IMR-90 (cell line): ENCODE measurements at regions not wholly inside any gene's neighbourhood (a gene's known extent, or its start where the extent isn't known, plus 50 kb on each side); places are given as distances from the start of the nearest gene placed in this dataset.
"Not testable (repeated sequence)": the region's sequence is repeated elsewhere in the genome, so short reads cannot be mapped to it uniquely, and the experiment has no call there.

Source experiments
- ATAC-seq: fragments of 200-7000 bp; cut with Tn5 transposase; 2 replicates; pipeline ENCODE4 v1.9.1; 2020; ENCODE audit warnings: low read depth, mild to moderate bottlenecking, moderate library complexity
- BruUV-seq: library from RNA; stranded (reverse); fragments of 400-500 nt; replicated peaks from 2 replicates; lab custom pipeline; 2021; lab: Mats Ljungman, UMichigan
- CTCF ChIA-PET: fragments of 300-600 bp; formaldehyde crosslinking; extraction: SDS; loops from one replicate; lab custom pipeline; 2021; ENCODE audit warnings: antibody characterized with exemption; lab: Yijun Ruan, JAX
- POLR2A ChIA-PET: fragments of 300-600 bp; sonication (Branson Sonifier 250); formaldehyde crosslinking; loops from one replicate; lab custom pipeline; 2022; ENCODE audit warnings: antibody characterized with exemption; ENCODE audit not compliant: unreplicated experiment; lab: Charles Lee
- DNase-seq: peaks from one replicate; pipeline ENCODE4 v3.0.0; 2013
- H2AFZ ChIP-seq: replicated peaks from 2 replicates; pipeline ENCODE3; 2013; ENCODE audit warnings: low read length, mild to moderate bottlenecking; ENCODE audit not compliant: poor library complexity
- H2AK5ac ChIP-seq: 2 replicates; pipeline ENCODE4 v1.6.1; 2013; ENCODE audit warnings: low read depth, low read length, inconsistent platforms
- H2AK9ac ChIP-seq: replicated peaks from 2 replicates; pipeline ENCODE3; 2013; ENCODE audit warnings: mild to moderate bottlenecking, low read depth, low read length, moderate library complexity; ENCODE audit not compliant: poor library complexity
- H2BK120ac ChIP-seq: 2 replicates; pipeline ENCODE4 v1.6.1; 2013; ENCODE audit warnings: low read depth, low read length, inconsistent platforms
- H2BK15ac ChIP-seq: 3 replicates; pipeline ENCODE4 v1.6.1; 2013; ENCODE audit warnings: low read depth, low read length, inconsistent platforms
- H2BK20ac ChIP-seq: 2 replicates; pipeline ENCODE4 v1.6.1; 2013; ENCODE audit warnings: low read depth, mild to moderate bottlenecking, inconsistent platforms, low read length, moderate library complexity
- H2BK5ac ChIP-seq: 2 replicates; pipeline ENCODE4 v1.6.1; 2013; ENCODE audit warnings: mild to moderate bottlenecking, low read depth, low read length, inconsistent platforms; ENCODE audit not compliant: poor library complexity, severe bottlenecking
- H3K14ac ChIP-seq: replicated peaks from 2 replicates; pipeline ENCODE4 v1.6.1; 2013; ENCODE audit warnings: low read depth, low read length, inconsistent platforms
- H3K18ac ChIP-seq: 2 replicates; pipeline ENCODE4 v1.6.1; 2013; ENCODE audit warnings: low read depth, low read length, control low read depth
- H3K23ac ChIP-seq: 2 replicates; pipeline ENCODE4 v1.6.1; 2013; ENCODE audit warnings: low read depth, low read length, inconsistent platforms
- H3K27ac ChIP-seq: 2 replicates; pipeline ENCODE4 v1.5.1; 2013; ENCODE audit warnings: mild to moderate bottlenecking, control low read depth, low read length; ENCODE audit not compliant: insufficient read depth
- H3K27me3 ChIP-seq: 2 replicates; pipeline ENCODE4 v1.6.1; 2013; ENCODE audit warnings: low read length; ENCODE audit not compliant: control insufficient read depth, insufficient read depth
- H3K36me3 ChIP-seq: 2 replicates; pipeline ENCODE4 v1.6.1; 2013; ENCODE audit warnings: low read length, mixed read lengths; ENCODE audit not compliant: control insufficient read depth, insufficient read depth
- H3K4ac ChIP-seq: 2 replicates; pipeline ENCODE4 v1.6.1; 2013; ENCODE audit warnings: low read depth, low read length, inconsistent platforms
- H3K4me1 ChIP-seq: 2 replicates; pipeline ENCODE4 v1.6.1; 2013; ENCODE audit warnings: low read length, mixed read lengths; ENCODE audit not compliant: control insufficient read depth, insufficient read depth
- H3K4me2 ChIP-seq: 2 replicates; pipeline ENCODE4 v1.6.1; 2013; ENCODE audit warnings: low read depth, mild to moderate bottlenecking, control low read depth, low read length, moderate library complexity
- H3K4me3 ChIP-seq: 2 replicates; pipeline ENCODE4 v1.5.1; 2013; ENCODE audit warnings: low read depth, mild to moderate bottlenecking, control low read depth, low read length, moderate library complexity; ENCODE audit not compliant: insufficient read depth
- H3K56ac ChIP-seq: 2 replicates; pipeline ENCODE4 v1.6.1; 2013; ENCODE audit warnings: low read length, inconsistent platforms; ENCODE audit not compliant: insufficient read depth; ENCODE audit errors: extremely low read depth
- H3K79me1 ChIP-seq, 2 experiments: 2 replicates each; pipeline ENCODE4 v1.6.1; 2013; ENCODE audit warnings: low read length in 2 of 2, inconsistent platforms in 1 of 2, low read depth in 1 of 2
- H3K9ac ChIP-seq: 2 replicates; pipeline ENCODE4 v1.6.1; 2013; ENCODE audit warnings: low read depth, low read length, control low read depth
- H3K9me1 ChIP-seq: 2 replicates; pipeline ENCODE4 v1.6.1; 2013; ENCODE audit warnings: low read length, inconsistent platforms; ENCODE audit not compliant: insufficient read depth
- H3K9me3 ChIP-seq: 2 replicates; pipeline ENCODE4 v1.6.1; 2013; ENCODE audit warnings: low read length; ENCODE audit not compliant: control insufficient read depth, insufficient read depth
- H4K20me1 ChIP-seq: 2 replicates; pipeline ENCODE4 v1.6.1; 2013; ENCODE audit warnings: low read length, inconsistent platforms; ENCODE audit not compliant: insufficient read depth
- H4K5ac ChIP-seq: 2 replicates; pipeline ENCODE4 v1.6.1; 2013; ENCODE audit warnings: mild to moderate bottlenecking, low read depth, low read length, control low read depth
- H4K8ac ChIP-seq, 2 experiments: 2 replicates each; pipeline ENCODE4 v1.6.1; 2013; ENCODE audit warnings: low read depth in 2 of 2, low read length in 2 of 2, control low read depth in 1 of 2, inconsistent platforms in 1 of 2
- H4K91ac ChIP-seq: 2 replicates; pipeline ENCODE4 v1.6.1; 2013; ENCODE audit warnings: low read depth, low read length, inconsistent platforms; ENCODE audit not compliant: insufficient read depth
- whole genome bisulfite sequencing, 2 experiments: methylation state at CpG; one replicate each; pipeline versions ENCODE4 v1.1.5 to v1.1.7; 2013; ENCODE audit warnings: missing lambda C conversion rate in 2 of 2; ENCODE audit not compliant: insufficient read length in 1 of 2; ENCODE audit errors: extremely low coverage in 2 of 2; 5-methylcytosine and 5-hydroxymethylcytosine counted together
- dilution Hi-C: fragments of 300-500 bp; cut with HindIII; formaldehyde crosslinking; loops from one replicate; pipeline ENCODE4 v1.14.3; 2018; ENCODE audit warnings: low sequenced_read_pairs; ENCODE audit not compliant: unreplicated experiment
- in situ Hi-C: fragments of 300-500 bp; cut with MboI; formaldehyde crosslinking; loops from 3 replicates; pipeline ENCODE4 v1.14.3; 2019; ENCODE audit warnings: low sequenced_read_pairs, inconsistent platforms, mixed read lengths
- intact Hi-C: fragments of 100-400 bp; cut with micrococcal nuclease; formaldehyde crosslinking; loops from 2 replicates; pipeline ENCODE4 v1.10.0; 2022

GRCh38 chr3:75962054-75962453 is 176.7 kb upstream of the ZNF717 start:
- H3K9ac ChIP-seq, H3K79me1 ChIP-seq, H3K9me3 ChIP-seq, H4K91ac ChIP-seq, H3K23ac ChIP-seq, H3K36me3 ChIP-seq, POLR2A ChIA-PET, H3K4me1 ChIP-seq, H3K4ac ChIP-seq, H4K8ac ChIP-seq, H4K5ac ChIP-seq, dilution Hi-C loops, H2BK5ac ChIP-seq, H3K9me1 ChIP-seq, H2AK9ac ChIP-seq, H2AFZ ChIP-seq, H2BK15ac ChIP-seq, H2BK20ac ChIP-seq, H3K14ac ChIP-seq, H2AK5ac ChIP-seq, H3K4me2 ChIP-seq, in situ Hi-C loops, H3K18ac ChIP-seq, BruUV-seq, H3K27ac ChIP-seq, H3K56ac ChIP-seq, H3K4me3 ChIP-seq, intact Hi-C loops, H3K27me3 ChIP-seq, H4K20me1 ChIP-seq, DNase-seq, ATAC-seq, CTCF ChIA-PET, H2BK120ac ChIP-seq: not testable (repeated sequence)
- WGBS, 2 experiments: no CpG with 5 or more reads among the region's 2 CpGs
